Fibroblast of upper back skin (primary cell): ENCODE measurements at regions not wholly inside any gene's neighbourhood (a gene's known extent, or its start where the extent isn't known, plus 50 kb on each side); places are given as distances from the start of the nearest gene placed in this dataset.
A peak's percentile ranks its signal among the peaks of the same experiment; 100 is the strongest.
"Not testable (repeated sequence)": the region's sequence is repeated elsewhere in the genome, so short reads cannot be mapped to it uniquely, and the experiment has no call there.

ENCODE experiments used
- DNase-seq: peaks from one replicate; pipeline ENCODE4 v3.0.0-alpha.2; 2013

- DNase-seq = no peak
These were observed 134.4 kb upstream of the APCDD1 start for GRCh38 chr18:10319914-10320600.

- peak; percentile 90 for DNase-seq
These were observed 133.6 kb upstream of the APCDD1 start for GRCh38 chr18:10320791-10321190.

- no peak for DNase-seq
These were observed 132.9 kb upstream of the APCDD1 start for GRCh38 chr18:10321576-10321975.

GRCh38 chr18:10322004-10322403 lies 132.4 kb upstream of the APCDD1 start:
- DNase-seq = no peak

- peak; percentile 49 for DNase-seq
These were observed 132.0 kb upstream of the APCDD1 start for GRCh38 chr18:10322435-10322834.

- DNase-seq = peak; percentile 83
These were observed 125.3 kb upstream of the APCDD1 start for GRCh38 chr18:10329101-10329500.

- DNase-seq = no peak
These were observed 124.0 kb upstream of the APCDD1 start for GRCh38 chr18:10330428-10330827.

- DNase-seq = no peak
These were observed 122.0 kb upstream of the APCDD1 start for GRCh38 chr18:10332452-10332851.

GRCh38 chr18:10336749-10337350 lies 117.6 kb upstream of the APCDD1 start:
- no peak for DNase-seq

GRCh38 chr18:10340821-10341220 lies 113.6 kb upstream of the APCDD1 start:
- DNase-seq = no peak

- DNase-seq = no peak
These were observed 110.7 kb upstream of the APCDD1 start for GRCh38 chr18:10343778-10344177.

GRCh38 chr18:10346749-10347415 lies 107.6 kb upstream of the APCDD1 start:
- no peak for DNase-seq

- DNase-seq = peak; percentile 44
These were observed 104.9 kb upstream of the APCDD1 start for GRCh38 chr18:10349561-10349960.

- DNase-seq = no peak
These were observed 103.8 kb upstream of the APCDD1 start for GRCh38 chr18:10350661-10351060.

- DNase-seq = peak; percentile 73
These were observed 103.1 kb upstream of the APCDD1 start for GRCh38 chr18:10351219-10351818.

GRCh38 chr18:10351858-10352257 lies 102.6 kb upstream of the APCDD1 start:
- no peak for DNase-seq

- no peak for DNase-seq
These were observed 101.8 kb upstream of the APCDD1 start for GRCh38 chr18:10352671-10353070.

GRCh38 chr18:10353791-10354190 lies 100.6 kb upstream of the APCDD1 start:
- peak; percentile 91 for DNase-seq

GRCh38 chr18:10354241-10354811 lies 100.1 kb upstream of the APCDD1 start:
- peak; percentile 5 for DNase-seq

GRCh38 chr18:10354890-10355289 lies 99.5 kb upstream of the APCDD1 start:
- DNase-seq = no peak

GRCh38 chr18:10356999-10357398 lies 97.4 kb upstream of the APCDD1 start:
- DNase-seq = not testable (repeated sequence)

GRCh38 chr18:10361660-10362059 lies 92.8 kb upstream of the APCDD1 start:
- no peak for DNase-seq

GRCh38 chr18:10365021-10365500 lies 89.4 kb upstream of the APCDD1 start:
- DNase-seq = no peak
